Esophagus (tissue), 2 donors: ENCODE measurements at regions not wholly inside any gene's neighbourhood (a gene's known extent, or its start where the extent isn't known, plus 50 kb on each side); places are given as distances from the start of the nearest gene placed in this dataset.

Source experiments
- H3K27ac ChIP-seq, 2 donors: one replicate each; pipeline ENCODE4 v1.5.1; 2013; ENCODE audit warnings: low read depth in 2 of 2, mild to moderate bottlenecking in 2 of 2, inconsistent platforms in 1 of 2, low read length in 1 of 2, moderate library complexity in 1 of 2
- H3K27me3 ChIP-seq, 2 donors: one replicate each; pipeline ENCODE4 v1.6.1; 2013; ENCODE audit warnings: low read length in 2 of 2, control low read depth in 1 of 2, mild to moderate bottlenecking in 1 of 2; ENCODE audit not compliant: insufficient read depth in 2 of 2, control insufficient read depth in 1 of 2
- H3K36me3 ChIP-seq, 2 donors: one replicate each; pipeline ENCODE4 v1.6.1; 2013; ENCODE audit warnings: low read length in 1 of 2; ENCODE audit not compliant: control insufficient read depth in 2 of 2, insufficient read depth in 2 of 2
- H3K4me1 ChIP-seq, 2 donors: one replicate each; pipeline ENCODE4 v1.6.1; 2013; ENCODE audit warnings: low read length in 1 of 2; ENCODE audit not compliant: control insufficient read depth in 2 of 2, insufficient read depth in 2 of 2
- H3K4me3 ChIP-seq, 2 donors: one replicate each; pipeline ENCODE4 v1.5.1; 2013; ENCODE audit warnings: low read length in 2 of 2, mild to moderate bottlenecking in 2 of 2, low read depth in 1 of 2, moderate library complexity in 1 of 2
- H3K9me3 ChIP-seq, 2 donors: one replicate each; pipeline ENCODE4 v1.6.1; 2013; ENCODE audit warnings: mild to moderate bottlenecking in 2 of 2, low read depth in 1 of 2, low read length in 1 of 2, moderate library complexity in 1 of 2; ENCODE audit not compliant: control insufficient read depth in 2 of 2, insufficient read depth in 1 of 2
- WGBS, 2 donors: extraction: QIAGEN DNeasy Blood & Tissue Kit; methylation state at CpG; one replicate each; pipeline ENCODE4 v1.1.7; 2013; 5-methylcytosine and 5-hydroxymethylcytosine counted together
- donor health status: healthy with polysubstance abuse.
- donor health status: Bipolar disorder and iron deficiency.

DNA sequence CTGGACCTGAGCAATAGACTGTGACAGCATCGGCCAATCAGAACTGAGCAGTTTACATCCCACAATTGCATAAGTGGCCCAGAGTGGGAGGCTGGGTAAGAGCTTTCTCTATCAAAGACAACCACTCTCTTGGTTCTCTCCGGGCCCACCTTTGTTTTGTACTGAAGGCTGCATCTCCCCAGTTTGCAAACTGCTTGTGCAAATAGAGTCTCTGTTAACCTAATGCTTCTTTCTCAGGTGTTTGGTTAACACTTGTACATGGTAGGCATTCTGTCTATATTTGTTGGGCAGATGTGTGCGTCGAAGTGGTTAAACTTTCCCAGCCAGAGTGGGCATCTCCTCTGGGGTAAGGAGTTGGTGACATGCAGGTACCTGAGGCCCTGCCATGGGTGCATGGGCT lies 177.1 kb downstream of the CDH26 start:
- Histone ChIP-seq H3K9me3 (no peaks in the 10 kb centered on the region), H3K27me3 (no peaks in the 10 kb centered on the region), H3K4me3 (no peak overlapping the region), H3K36me3 (no peaks in the 10 kb centered on the region), H3K4me1 (no peaks in the 10 kb centered on the region), H3K27ac (no peak overlapping the region)
- 84 to 88% methylated on average over 4 of the region's 4 CpGs for WGBS, 2 donors

DNA sequence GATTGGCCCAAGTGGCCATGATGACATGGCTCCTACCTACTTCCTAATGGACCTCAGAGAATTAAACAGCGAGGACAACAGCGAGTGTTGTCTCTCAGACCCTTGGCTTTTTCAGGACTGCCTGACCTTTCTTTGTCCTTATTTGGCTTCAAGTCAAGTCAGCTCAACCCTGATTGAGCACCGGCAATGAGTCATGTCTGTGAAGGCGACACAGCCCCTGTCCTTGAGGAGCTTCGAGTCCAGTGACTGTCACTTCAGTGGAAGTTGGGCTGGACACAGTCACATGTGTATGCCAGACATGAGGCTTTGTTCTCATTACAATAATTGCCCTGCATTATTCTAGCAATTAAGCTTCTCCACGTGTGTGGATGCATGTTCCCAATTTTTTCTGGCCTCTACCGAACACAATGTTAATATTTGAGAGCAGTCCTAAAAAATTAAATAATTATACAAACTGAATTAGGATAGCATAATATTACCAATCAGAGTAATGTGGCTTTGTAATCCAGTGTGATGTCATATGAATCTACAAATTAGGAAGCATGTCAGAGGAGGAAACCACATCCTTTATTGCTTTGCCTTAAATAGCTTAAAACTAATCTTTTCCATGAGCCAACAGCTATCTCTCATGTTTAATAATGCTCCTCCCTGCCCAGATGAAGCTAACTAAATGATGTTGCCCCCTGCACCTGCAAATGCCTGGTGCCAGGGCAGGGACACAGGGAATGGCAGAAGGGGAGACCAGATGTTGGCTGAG lies 178.6 kb downstream of the CDH26 start:
- no peaks in the 10 kb centered on the region for H3K36me3 ChIP-seq
- 66 to 71% methylated on average over 7 of the region's 7 CpGs for WGBS, 2 donors
- no peaks in the 10 kb centered on the region for H3K4me1 ChIP-seq
- no peaks in the 10 kb centered on the region for H3K9me3 ChIP-seq
- no peaks in the 10 kb centered on the region for H3K27me3 ChIP-seq
- no peak overlapping the region for H3K27ac ChIP-seq
- H3K4me3 ChIP-seq = no peak overlapping the region

DNA sequence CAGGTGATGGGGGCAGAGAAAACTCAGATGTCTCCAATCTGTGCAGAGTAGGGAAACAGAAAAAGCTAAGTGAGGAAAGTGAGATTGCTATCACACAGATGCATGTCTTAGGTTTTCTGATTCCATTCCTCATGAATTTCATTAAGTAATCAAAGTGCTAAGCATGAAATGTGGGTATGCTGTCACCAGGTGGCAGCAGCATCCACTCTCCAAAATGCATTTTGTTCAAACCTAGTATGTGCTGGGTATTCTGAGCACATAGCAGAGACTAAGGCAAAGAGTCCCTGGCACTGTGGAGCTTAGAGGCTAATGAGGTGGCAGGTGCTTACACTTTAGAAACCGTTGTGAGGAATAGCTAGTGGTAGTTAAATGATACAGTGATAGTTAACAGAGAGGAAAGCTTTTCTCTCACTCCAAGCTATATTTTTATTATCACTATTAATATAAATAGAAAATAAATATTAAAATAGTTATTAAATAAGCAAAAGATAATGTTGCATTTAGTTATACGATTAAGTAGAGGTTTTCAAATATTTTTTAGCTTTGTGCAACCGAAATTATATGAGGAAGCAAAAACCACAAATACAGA lies 179.5 kb downstream of the CDH26 start:
- no peaks in the 10 kb centered on the region for H3K4me1 ChIP-seq
- WGBS, 2 donors = 45 to 67% methylated on average over 3 of the region's 3 CpGs

DNA sequence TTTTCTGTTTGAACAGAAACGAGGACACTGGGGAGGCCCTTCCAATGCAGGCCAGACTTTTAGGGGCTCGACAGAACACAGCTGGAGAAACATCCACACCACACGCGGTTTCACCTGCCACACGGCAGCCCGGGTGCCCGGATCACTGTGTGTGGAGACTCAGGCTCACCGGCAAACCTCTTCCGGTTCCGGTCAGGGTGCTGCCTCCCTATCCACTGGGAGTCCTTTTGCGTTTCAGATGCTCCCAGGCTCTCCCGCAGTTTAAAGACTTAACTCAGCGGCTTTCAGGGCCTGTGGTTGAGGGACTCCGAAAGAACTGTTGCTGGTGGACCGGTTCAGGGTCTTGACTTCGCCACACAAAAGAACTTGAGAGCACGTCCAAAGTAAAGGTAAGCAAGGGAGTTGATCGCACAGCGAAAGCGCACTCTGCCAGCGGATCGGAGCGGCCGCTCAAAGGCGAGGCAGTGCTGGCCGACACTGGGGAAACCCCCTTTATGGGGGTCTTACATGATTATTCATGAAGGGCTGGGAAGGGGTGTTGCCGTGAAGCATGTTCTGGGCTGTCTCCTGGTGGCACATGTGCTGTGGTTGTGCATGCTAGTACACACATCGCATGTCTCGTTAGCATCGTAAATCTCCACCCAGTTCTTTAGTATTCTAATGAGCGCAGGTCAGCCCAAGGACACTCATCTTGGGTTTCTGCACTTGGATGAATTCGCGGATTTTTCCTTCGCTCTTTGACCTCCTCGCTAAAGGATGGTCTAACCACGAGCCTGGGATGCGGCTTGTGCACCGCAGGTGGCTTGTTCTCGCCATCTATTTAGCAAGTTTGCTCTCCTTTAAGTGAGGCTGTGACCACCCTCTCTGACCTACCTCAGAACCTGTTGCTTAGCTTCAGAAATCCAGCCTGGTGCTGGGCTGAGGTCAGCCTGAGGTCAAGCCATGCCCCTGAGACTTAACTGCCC lies 180.3 kb downstream of the CDH26 start:
- Histone ChIP-seq H3K27me3 (no peaks in the 10 kb centered on the region), H3K4me1 (no peaks in the 10 kb centered on the region), H3K27ac (peak overlapping the region in 1 of 2 donors; percentile 15), H3K4me3 (peak overlapping the region in 1 of 2 donors; percentile 39), H3K9me3 (no peaks in the 10 kb centered on the region), H3K36me3 (no peaks in the 10 kb centered on the region)
- WGBS, 2 donors = 69 to 81% methylated on average over 39 of the region's 39 CpGs

More for the DNA sequence above, 179.5 kb downstream of the CDH26 start:
- Histone ChIP-seq H3K27me3 (no peaks in the 10 kb centered on the region), H3K9me3 (no peaks in the 10 kb centered on the region), H3K36me3 (no peaks in the 10 kb centered on the region), H3K4me3 (no peak overlapping the region), H3K27ac (no peak overlapping the region)

DNA sequence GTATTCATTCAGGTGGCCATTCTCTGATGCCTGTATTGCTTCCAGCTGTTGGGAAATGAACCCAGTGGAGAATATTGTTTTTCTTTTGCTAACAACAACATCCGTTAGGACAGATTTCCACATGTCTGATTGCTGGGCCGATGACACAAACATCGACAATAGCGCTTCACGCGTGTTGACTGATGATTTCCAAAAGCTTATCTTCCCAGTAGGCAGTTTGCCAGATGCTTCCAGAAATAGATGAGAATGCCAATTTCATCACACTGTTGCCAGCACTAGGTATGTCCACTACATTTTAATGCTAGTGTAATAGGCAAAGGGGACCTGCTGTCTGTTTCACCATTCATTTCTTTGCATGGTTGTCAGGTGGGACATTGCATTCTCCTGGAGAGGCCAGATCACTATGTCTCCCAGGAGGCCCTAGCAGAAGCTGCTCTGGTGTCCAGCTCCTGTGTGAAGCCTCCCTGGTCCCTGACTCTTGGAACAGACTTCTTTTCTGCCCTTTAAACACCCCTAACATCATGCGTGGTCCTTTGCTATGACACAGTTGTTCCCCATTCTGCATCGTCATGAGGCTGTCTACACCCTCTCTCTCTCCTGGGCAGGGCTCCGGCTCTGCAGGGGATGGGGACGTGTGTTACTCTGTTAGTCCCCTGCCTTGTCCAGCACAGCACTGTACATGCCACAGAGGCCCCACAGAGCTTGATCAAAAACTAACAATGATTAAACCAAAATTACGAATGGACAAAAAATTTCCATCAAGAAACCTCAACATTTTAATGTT lies 181.6 kb downstream of the CDH26 start:
- Histone ChIP-seq H3K27me3 (no peaks in the 10 kb centered on the region), H3K36me3 (no peaks in the 10 kb centered on the region), H3K4me1 (no peaks in the 10 kb centered on the region), H3K9me3 (no peaks in the 10 kb centered on the region), H3K27ac (no peak overlapping the region), H3K4me3 (no peak overlapping the region)
- whole genome bisulfite sequencing, 2 donors = 73 to 80% methylated on average over 11 of the region's 11 CpGs

DNA sequence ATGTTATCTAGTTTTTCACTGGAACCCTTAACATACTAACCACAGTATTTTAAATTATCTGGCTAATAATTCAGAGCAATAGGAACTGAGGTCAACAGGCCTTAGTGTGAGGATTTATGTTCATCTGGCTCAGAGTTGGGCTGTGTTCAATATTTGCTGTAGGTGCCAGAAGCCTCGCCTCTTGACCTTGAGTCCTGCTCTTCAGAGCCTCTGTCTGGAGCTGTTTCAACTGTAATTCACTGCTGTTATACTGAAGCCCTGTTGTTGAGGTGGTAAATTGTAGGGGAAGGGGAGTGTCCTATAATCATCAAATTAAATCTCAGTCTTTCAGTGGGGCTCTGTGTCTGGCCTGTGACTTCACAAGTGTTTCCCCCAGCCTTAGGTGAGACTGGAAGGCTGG lies 184.4 kb downstream of the CDH26 start:
- Histone ChIP-seq H3K4me3 (no peak overlapping the region), H3K36me3 (no peaks in the 10 kb centered on the region), H3K9me3 (no peaks in the 10 kb centered on the region), H3K27me3 (no peaks in the 10 kb centered on the region), H3K27ac (no peak overlapping the region), H3K4me1 (no peaks in the 10 kb centered on the region)
- 50 to 63% methylated on average over 1 of the region's 1 CpG for WGBS, 2 donors

DNA sequence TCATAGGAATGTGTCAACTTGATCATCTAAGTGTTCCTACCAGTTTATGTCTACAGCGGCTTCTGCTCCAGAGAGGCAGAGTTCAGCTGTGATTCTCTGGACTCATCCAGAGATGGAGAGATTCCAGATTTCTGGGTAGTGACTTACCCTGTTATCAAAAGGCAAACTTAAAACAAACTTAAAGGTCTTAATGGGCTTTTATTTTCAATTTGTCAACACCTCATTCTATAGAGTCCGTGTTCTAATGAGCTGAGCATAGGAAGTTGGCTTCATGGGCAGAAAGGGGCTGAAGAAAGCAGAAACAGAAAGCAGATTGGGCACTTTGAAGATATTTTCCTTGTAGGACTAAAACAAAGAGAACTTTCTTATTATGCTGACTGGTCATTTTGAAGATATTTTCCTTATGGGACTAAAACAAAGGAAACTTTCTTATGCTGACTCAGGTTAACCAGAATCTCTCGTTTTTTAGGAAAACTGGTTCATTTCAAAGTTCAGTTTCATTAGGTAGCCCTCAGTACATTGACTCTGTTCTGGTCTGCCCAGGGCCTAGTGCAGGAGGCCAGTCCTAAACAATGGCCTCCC lies 185.1 kb downstream of the CDH26 start:
- Histone ChIP-seq H3K27me3 (no peaks in the 10 kb centered on the region), H3K36me3 (no peaks in the 10 kb centered on the region), H3K4me3 (no peak overlapping the region), H3K4me1 (no peaks in the 10 kb centered on the region), H3K9me3 (no peaks in the 10 kb centered on the region), H3K27ac (no peak overlapping the region)
- 54 to 65% methylated on average over 3 of the region's 3 CpGs for WGBS, 2 donors

DNA sequence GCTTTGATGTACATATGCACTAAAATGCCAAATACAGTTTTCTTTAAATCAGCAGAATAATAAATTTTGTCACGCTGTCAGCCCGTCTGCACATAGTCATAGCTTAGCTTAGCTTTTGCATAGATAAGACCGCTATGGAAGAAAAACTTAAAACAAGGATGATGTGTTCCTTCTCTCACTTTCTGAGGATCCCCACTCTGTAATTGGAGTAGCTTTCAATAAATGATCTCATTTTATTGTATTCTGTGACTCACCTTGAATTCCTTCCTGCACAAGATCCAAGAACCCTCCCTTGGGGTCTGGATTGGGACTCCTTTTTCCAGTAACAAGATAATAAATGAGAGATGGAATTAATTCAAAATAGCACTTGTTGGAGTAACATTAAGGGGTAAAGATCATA lies 186.2 kb downstream of the CDH26 start:
- no peaks in the 10 kb centered on the region for H3K36me3 ChIP-seq
- no peaks in the 10 kb centered on the region for H3K27me3 ChIP-seq
- no peak overlapping the region for H3K27ac ChIP-seq
- WGBS, 2 donors = 91 to 94% methylated on average over 3 of the region's 3 CpGs
- no peaks in the 10 kb centered on the region for H3K4me1 ChIP-seq
- H3K9me3 ChIP-seq = no peaks in the 10 kb centered on the region
- no peak overlapping the region for H3K4me3 ChIP-seq
